HG03565 (cell line): ENCODE measurements at regions not wholly inside any gene's neighbourhood (a gene's known extent, or its start where the extent isn't known, plus 50 kb on each side); places are given as distances from the start of the nearest gene placed in this dataset.

Source experiments
- ATAC-seq: cut with Tn5 transposase; IDR thresholded peaks from one replicate; pipeline ENCODE4 v1.9.1; 2021; ENCODE audit warnings: mild to moderate bottlenecking, moderate library complexity; ENCODE audit not compliant: unreplicated experiment

GRCh38 chr20:23282111-23282510 lies 68.5 kb upstream of the NXT1 start:
- ATAC-seq, result no peak

GRCh38 chr20:23279836-23280235 lies 70.8 kb upstream of the NXT1 start:
- ATAC-seq, result no peak

GRCh38 chr20:23278172-23278571 lies 72.4 kb upstream of the NXT1 start:
- ATAC-seq, result no peak

- ATAC-seq, result no peak
These were observed 73.3 kb upstream of the NXT1 start for GRCh38 chr20:23277316-23277715.

GRCh38 chr20:23273776-23274175 lies 76.8 kb upstream of the NXT1 start:
- no peak for ATAC-seq

- ATAC-seq, result no peak
These were observed 78.2 kb upstream of the NXT1 start for GRCh38 chr20:23272176-23273029.

- no peak for ATAC-seq
These were observed 80.1 kb upstream of the NXT1 start for GRCh38 chr20:23270382-23270911.

- ATAC-seq, result no peak
These were observed 80.6 kb upstream of the NXT1 start for GRCh38 chr20:23269954-23270353.

- no peak for ATAC-seq
These were observed 81.7 kb upstream of the NXT1 start for GRCh38 chr20:23268792-23269354.

GRCh38 chr20:23267909-23268308 lies 82.7 kb upstream of the NXT1 start:
- ATAC-seq, result no peak

GRCh38 chr20:23266530-23267398 lies 83.8 kb upstream of the NXT1 start:
- ATAC-seq, result no peak

- no peak for ATAC-seq
These were observed 85.4 kb upstream of the NXT1 start for GRCh38 chr20:23265226-23265625.

GRCh38 chr20:23264545-23264944 lies 86.0 kb upstream of the NXT1 start:
- ATAC-seq, result no peak

- no peak for ATAC-seq
These were observed 90.3 kb upstream of the NXT1 start for GRCh38 chr20:23260181-23260840.

GRCh38 chr20:23258747-23259121 lies 91.9 kb upstream of the NXT1 start:
- ATAC-seq, result no peak

GRCh38 chr20:23257848-23258746 lies 92.5 kb upstream of the NXT1 start:
- ATAC-seq, result no peak

- no peak for ATAC-seq
These were observed 93.4 kb upstream of the NXT1 start for GRCh38 chr20:23257106-23257761.

GRCh38 chr20:23255716-23256385 lies 94.7 kb upstream of the NXT1 start:
- no peak for ATAC-seq

- ATAC-seq, result no peak
These were observed 95.5 kb upstream of the NXT1 start for GRCh38 chr20:23255106-23255505.
